Spleen (tissue), 7 donors: ENCODE measurements at regions not wholly inside any gene's neighbourhood (a gene's known extent, or its start where the extent isn't known, plus 50 kb on each side); places are given as distances from the start of the nearest gene placed in this dataset.

Source experiments
- POLR2A ChIP-seq, 3 donors: fragments of 450-650 bp; IDR thresholded peaks; one replicate each; pipeline ENCODE4 v1.5.1; 2017; ENCODE audit warnings: antibody characterized with exemption in 3 of 3, mild to moderate bottlenecking in 1 of 3
- TF ChIP-seq, protein P1 (sequence below), 11 experiments: fragments of 200-600 bp in 7 of 11; fragments of 450-650 bp in 4 of 11; sonication (generic) in 4 of 11; IDR thresholded peaks in 8 of 11; conservative IDR thresholded peaks in 3 of 11; 1 replicate in 7 of 11; 2 replicates in 4 of 11; pipeline versions ENCODE4 v1.4.0 to v1.8.0; 2016 to 2021; ENCODE audit warnings: antibody characterized with exemption in 11 of 11, inconsistent platforms in 4 of 11, mild to moderate bottlenecking in 1 of 11
- donor health status: DM: no; HTN: no; CAD: no; lungs with moderate emphysema.
- donor health status: DM: no; HTN: no; CAD: no.
- donor health status: DM: no; HTN: no; CAD: no.

DNA sequence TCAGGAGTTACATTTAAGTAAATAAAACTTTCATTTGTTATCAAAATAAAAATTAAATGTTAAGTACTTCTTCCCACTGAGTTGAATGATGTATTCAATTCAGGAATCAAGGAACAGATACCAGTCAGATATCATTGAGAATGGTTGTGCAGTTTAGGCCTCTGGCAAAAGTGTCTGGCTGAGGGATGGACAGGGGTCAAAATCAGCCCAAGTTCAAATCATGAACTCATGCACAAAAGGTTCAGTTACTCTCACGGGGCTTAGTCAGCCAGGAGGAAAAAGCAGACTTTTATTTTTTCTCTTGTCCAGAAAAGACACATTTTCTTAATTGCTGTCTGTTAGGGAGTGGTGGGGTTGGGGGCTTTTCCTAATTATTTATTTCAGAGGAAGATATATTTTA is 166.3 kb downstream of the RASSF9 start:
- TF ChIP-seq, protein P1, sequence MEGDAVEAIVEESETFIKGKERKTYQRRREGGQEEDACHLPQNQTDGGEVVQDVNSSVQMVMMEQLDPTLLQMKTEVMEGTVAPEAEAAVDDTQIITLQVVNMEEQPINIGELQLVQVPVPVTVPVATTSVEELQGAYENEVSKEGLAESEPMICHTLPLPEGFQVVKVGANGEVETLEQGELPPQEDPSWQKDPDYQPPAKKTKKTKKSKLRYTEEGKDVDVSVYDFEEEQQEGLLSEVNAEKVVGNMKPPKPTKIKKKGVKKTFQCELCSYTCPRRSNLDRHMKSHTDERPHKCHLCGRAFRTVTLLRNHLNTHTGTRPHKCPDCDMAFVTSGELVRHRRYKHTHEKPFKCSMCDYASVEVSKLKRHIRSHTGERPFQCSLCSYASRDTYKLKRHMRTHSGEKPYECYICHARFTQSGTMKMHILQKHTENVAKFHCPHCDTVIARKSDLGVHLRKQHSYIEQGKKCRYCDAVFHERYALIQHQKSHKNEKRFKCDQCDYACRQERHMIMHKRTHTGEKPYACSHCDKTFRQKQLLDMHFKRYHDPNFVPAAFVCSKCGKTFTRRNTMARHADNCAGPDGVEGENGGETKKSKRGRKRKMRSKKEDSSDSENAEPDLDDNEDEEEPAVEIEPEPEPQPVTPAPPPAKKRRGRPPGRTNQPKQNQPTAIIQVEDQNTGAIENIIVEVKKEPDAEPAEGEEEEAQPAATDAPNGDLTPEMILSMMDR (IDR thresholded peaks at IDR 0.05 in 8 of 11, conservative IDR thresholded peaks at IDR 0.05 in 3 of 11): no peak
- no peak for TF ChIP-seq POLR2A (IDR thresholded peaks at IDR 0.05)
